ENCODE measurements at regions not wholly inside any gene's neighbourhood (a gene's known extent, or its start where the extent isn't known, plus 50 kb on each side); places are given as distances from the start of the nearest gene placed in this dataset.

GRCh38 chr4:137681081-137681480 lies 148.8 kb upstream of the PCDH18 start:
- TF ChIP-seq POLR2A (IDR thresholded peaks at IDR 0.05; ENCODE audit: low read depth, low read length) (no peak), POLR2AphosphoS5 (IDR thresholded peaks at IDR 0.05; ENCODE audit: insufficient read depth, low read depth, low read length) (no peak), EZH2 (IDR thresholded peaks at IDR 0.05; ENCODE audit: borderline replicate concordance, low read depth, low read length, severe bottlenecking) (no peak), MYC (IDR thresholded peaks at IDR 0.05; ENCODE audit: low read depth, low read length) (no peak), GATA2 (IDR thresholded peaks at IDR 0.05; ENCODE audit: insufficient read depth, insufficient read length, low read depth, low read length) (no peak), FOS (IDR thresholded peaks at IDR 0.05; ENCODE audit: borderline replicate concordance, insufficient read depth, low read length) (no peak)
- TF ChIP-seq, protein P1, sequence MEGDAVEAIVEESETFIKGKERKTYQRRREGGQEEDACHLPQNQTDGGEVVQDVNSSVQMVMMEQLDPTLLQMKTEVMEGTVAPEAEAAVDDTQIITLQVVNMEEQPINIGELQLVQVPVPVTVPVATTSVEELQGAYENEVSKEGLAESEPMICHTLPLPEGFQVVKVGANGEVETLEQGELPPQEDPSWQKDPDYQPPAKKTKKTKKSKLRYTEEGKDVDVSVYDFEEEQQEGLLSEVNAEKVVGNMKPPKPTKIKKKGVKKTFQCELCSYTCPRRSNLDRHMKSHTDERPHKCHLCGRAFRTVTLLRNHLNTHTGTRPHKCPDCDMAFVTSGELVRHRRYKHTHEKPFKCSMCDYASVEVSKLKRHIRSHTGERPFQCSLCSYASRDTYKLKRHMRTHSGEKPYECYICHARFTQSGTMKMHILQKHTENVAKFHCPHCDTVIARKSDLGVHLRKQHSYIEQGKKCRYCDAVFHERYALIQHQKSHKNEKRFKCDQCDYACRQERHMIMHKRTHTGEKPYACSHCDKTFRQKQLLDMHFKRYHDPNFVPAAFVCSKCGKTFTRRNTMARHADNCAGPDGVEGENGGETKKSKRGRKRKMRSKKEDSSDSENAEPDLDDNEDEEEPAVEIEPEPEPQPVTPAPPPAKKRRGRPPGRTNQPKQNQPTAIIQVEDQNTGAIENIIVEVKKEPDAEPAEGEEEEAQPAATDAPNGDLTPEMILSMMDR (IDR thresholded peaks at IDR 0.05; ENCODE audit: extremely low read depth in 1 of 2, insufficient read depth in 1 of 2, low read depth in 1 of 2, low read length in 2 of 2): no peak
- TF ChIP-seq, protein P2, sequence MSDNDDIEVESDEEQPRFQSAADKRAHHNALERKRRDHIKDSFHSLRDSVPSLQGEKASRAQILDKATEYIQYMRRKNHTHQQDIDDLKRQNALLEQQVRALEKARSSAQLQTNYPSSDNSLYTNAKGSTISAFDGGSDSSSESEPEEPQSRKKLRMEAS (IDR thresholded peaks at IDR 0.05; ENCODE audit: insufficient read depth, insufficient read length): no peak

All from endothelial cell of umbilical vein (primary cell).